ENCODE measurements at regions not wholly inside any gene's neighbourhood (a gene's known extent, or its start where the extent isn't known, plus 50 kb on each side); places are given as distances from the start of the nearest gene placed in this dataset.

GRCh38 chr2:238973038-238973739 is 125.3 kb downstream of the TWIST2 start:
- H3K27ac ChIP-seq (ENCODE audit: low read length), result no peak overlapping the region
- no peak overlapping the region for H3K4me3 ChIP-seq (ENCODE audit: low read depth in 1 of 2, low read length in 2 of 2)
- H4K20me1 ChIP-seq (ENCODE audit: insufficient read depth, low read length), result no peaks in the 10 kb centered on the region; the same call in 1 of the 2 replicates
- H2AFZ ChIP-seq (ENCODE audit: low read depth, low read length), result no peak overlapping the region
- no peak for ATAC-seq (ENCODE audit: insufficient read depth, low read depth)
- H3K9ac ChIP-seq (ENCODE audit: low read depth, low read length), result no peak overlapping the region
- peaks cover 3% of the 10 kb centered on the region for H3K9me3 ChIP-seq (ENCODE audit: insufficient read depth, low read length, severe bottlenecking)
- no peak for DNase-seq
- H3K4me2 ChIP-seq (ENCODE audit: insufficient read depth, low read length), result no peak overlapping the region
- no peak for TF ChIP-seq EZH2 (IDR thresholded peaks at IDR 0.05; ENCODE audit: borderline replicate concordance, low read depth, low read length, severe bottlenecking)
- no peak for TF ChIP-seq CTCF (IDR thresholded peaks at IDR 0.05; ENCODE audit: borderline replicate concordance, extremely low read depth, low read length, poor library complexity, severe bottlenecking)
- H3K4me1 ChIP-seq (ENCODE audit: insufficient read depth, low read length), result no peaks in the 10 kb centered on the region
- H3K79me2 ChIP-seq (ENCODE audit: insufficient read depth, low read length), result no peaks in the 10 kb centered on the region
- no peaks in the 10 kb centered on the region for H3K36me3 ChIP-seq (ENCODE audit: insufficient read depth, low read length)
- peaks cover 18% of the 10 kb centered on the region for H3K27me3 ChIP-seq (ENCODE audit: insufficient read depth, low read length, poor library complexity)

DNA sequence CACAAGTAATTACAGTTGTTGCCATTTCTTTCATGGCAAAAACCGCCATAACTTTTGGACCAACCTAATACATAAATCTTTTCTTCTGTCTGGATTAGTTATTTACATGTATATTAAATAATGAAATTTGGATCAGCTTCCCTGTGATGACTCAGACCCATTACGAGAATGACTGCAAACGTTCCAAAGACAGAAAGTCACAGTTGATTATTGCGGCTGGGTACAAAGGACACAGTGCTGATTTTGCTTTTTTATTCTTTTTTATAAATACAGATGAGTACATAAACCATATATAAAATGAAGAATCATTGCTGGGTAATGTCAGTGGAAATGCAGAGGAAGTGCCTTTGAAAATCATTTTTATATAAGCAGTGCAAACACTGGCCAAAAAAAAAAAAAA is 126.2 kb downstream of the TWIST2 start:
- H3K36me3 ChIP-seq (ENCODE audit: insufficient read depth, low read length), result no peaks in the 10 kb centered on the region
- H3K79me2 ChIP-seq (ENCODE audit: insufficient read depth, low read length), result no peaks in the 10 kb centered on the region
- ATAC-seq (ENCODE audit: insufficient read depth, low read depth) (no peak), DNase-seq (no peak)
- H4K20me1 ChIP-seq (ENCODE audit: insufficient read depth, low read length), result no peaks in the 10 kb centered on the region; the same call in 1 of the 2 replicates
- no peak overlapping the region for H3K4me3 ChIP-seq (ENCODE audit: low read depth in 1 of 2, low read length in 2 of 2)
- no peak overlapping the region for H3K4me2 ChIP-seq (ENCODE audit: insufficient read depth, low read length)
- H3K9me3 ChIP-seq (ENCODE audit: insufficient read depth, low read length, severe bottlenecking), result peaks cover 3% of the 10 kb centered on the region
- H2AFZ ChIP-seq (ENCODE audit: low read depth, low read length), result no peak overlapping the region
- H3K27ac ChIP-seq (ENCODE audit: low read length), result no peak overlapping the region
- H3K9ac ChIP-seq (ENCODE audit: low read depth, low read length), result no peak overlapping the region
- peaks cover 24% of the 10 kb centered on the region for H3K27me3 ChIP-seq (ENCODE audit: insufficient read depth, low read length, poor library complexity)
- no peaks in the 10 kb centered on the region for H3K4me1 ChIP-seq (ENCODE audit: insufficient read depth, low read length)
- TF ChIP-seq CTCF (IDR thresholded peaks at IDR 0.05; ENCODE audit: borderline replicate concordance, extremely low read depth, low read length, poor library complexity, severe bottlenecking) (no peak), EZH2 (IDR thresholded peaks at IDR 0.05; ENCODE audit: borderline replicate concordance, low read depth, low read length, severe bottlenecking) (no peak)

GRCh38 chr2:238974501-238975166 is 126.7 kb downstream of the TWIST2 start:
- DNase-seq (no peak), ATAC-seq (ENCODE audit: insufficient read depth, low read depth) (no peak)
- Histone ChIP-seq H3K79me2 (ENCODE audit: insufficient read depth, low read length) (no peaks in the 10 kb centered on the region), H2AFZ (ENCODE audit: low read depth, low read length) (no peak overlapping the region), H3K9me3 (ENCODE audit: insufficient read depth, low read length, severe bottlenecking) (peaks cover 3% of the 10 kb centered on the region), H3K36me3 (ENCODE audit: insufficient read depth, low read length) (no peaks in the 10 kb centered on the region), H3K4me2 (ENCODE audit: insufficient read depth, low read length) (no peak overlapping the region), H4K20me1 (ENCODE audit: insufficient read depth, low read length) (no peaks in the 10 kb centered on the region; the same call in 1 of the 2 replicates), H3K9ac (ENCODE audit: low read depth, low read length) (no peak overlapping the region), H3K4me1 (ENCODE audit: insufficient read depth, low read length) (no peaks in the 10 kb centered on the region), H3K27ac (ENCODE audit: low read length) (no peak overlapping the region), H3K4me3 (ENCODE audit: low read depth in 1 of 2, low read length in 2 of 2) (no peak overlapping the region), H3K27me3 (ENCODE audit: insufficient read depth, low read length, poor library complexity) (peaks cover 24% of the 10 kb centered on the region)
- TF ChIP-seq EZH2 (IDR thresholded peaks at IDR 0.05; ENCODE audit: borderline replicate concordance, low read depth, low read length, severe bottlenecking) (no peak), CTCF (IDR thresholded peaks at IDR 0.05; ENCODE audit: borderline replicate concordance, extremely low read depth, low read length, poor library complexity, severe bottlenecking) (no peak)

All from DND-41 (cell line).